ENCODE measurements at regions not wholly inside any gene's neighbourhood (a gene's known extent, or its start where the extent isn't known, plus 50 kb on each side); places are given as distances from the start of the nearest gene placed in this dataset.

DNA sequence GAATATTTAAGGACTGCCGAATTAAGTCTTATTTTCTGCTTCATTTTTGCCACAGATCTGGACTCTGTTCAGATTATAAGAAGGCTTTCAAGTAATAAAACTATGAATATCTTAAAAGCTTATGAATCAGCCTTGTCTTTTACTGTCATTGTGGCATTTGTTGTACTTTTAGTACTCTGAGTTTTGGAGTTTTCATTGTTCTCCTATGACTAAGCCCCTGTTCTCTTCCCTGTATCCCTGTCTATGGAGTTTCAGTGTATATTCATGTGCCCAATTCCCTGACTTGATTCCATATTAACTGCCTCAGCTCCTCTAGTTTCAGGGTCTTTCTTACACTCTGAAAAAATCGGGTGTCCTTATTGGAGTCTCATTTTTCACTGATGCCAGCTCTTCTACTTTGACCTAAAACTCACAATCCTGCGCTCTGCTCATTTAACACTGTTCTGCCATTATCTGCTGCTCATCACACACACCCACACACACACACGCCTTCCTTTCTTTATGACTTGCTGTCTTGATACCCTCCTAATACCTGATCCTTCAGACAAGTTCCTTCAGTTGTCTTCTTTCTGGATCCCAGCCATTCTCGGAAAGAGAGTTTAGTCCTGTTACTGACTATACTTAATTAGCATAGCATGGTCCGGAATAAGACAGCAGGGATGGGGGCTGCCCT, 511.8 kb downstream of the CPS1 start:
- no peak for DNase-seq

DNA sequence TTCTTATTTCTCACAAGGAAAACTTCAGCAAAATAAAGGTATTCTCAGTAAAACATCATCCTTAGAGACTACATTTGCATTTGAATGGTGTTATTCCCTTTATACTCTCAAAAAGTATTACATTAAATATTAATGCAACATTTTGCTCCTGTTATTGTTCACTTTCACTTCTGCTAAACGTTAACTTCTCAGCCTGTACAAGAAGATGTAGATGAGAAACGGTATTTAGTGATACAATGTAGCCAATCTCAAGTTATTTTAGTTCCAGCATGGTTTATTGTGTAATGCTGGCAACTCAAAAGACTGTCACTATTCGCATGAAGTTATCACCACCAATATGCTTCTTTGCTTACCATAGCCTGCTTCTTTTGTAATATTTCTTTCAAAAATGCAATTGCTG, 514.1 kb downstream of the CPS1 start:
- no peak for DNase-seq

- no peak for DNase-seq
Measured at GRCh38 chr2:211077216-211077767, 520.9 kb downstream of the CPS1 start.

GRCh38 chr2:211084352-211084751, 528.0 kb downstream of the CPS1 start:
- DNase-seq: no peak

- DNase-seq: no peak
Measured at GRCh38 chr2:211085056-211085680, 528.8 kb downstream of the CPS1 start.

DNA sequence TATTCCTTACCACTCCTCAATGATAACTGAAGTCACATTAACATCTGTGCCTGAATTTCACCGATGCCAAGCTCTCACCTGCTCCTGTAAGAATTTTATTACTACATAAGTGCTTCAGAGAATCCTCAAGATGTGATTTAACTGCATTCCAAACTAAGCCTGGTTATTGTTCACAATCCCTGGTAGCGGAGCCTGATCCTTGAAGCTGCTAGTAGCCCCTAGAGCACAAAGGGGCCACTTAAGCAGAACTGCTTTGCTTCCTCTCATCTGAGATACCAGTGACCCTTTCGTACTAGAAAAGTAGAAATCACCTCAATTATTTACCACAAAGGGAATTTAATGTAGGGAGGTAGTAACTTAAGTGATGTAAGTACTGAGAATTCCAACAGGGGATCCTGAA, 529.6 kb downstream of the CPS1 start:
- DNase-seq: no peak

- DNase-seq: no peak
Measured at GRCh38 chr2:211089127-211089526, 532.7 kb downstream of the CPS1 start.

GRCh38 chr2:211093743-211094303, 537.4 kb downstream of the CPS1 start:
- DNase-seq: no peak

- DNase-seq: no peak
Measured at GRCh38 chr2:211103989-211104388, 547.6 kb downstream of the CPS1 start.

DNA sequence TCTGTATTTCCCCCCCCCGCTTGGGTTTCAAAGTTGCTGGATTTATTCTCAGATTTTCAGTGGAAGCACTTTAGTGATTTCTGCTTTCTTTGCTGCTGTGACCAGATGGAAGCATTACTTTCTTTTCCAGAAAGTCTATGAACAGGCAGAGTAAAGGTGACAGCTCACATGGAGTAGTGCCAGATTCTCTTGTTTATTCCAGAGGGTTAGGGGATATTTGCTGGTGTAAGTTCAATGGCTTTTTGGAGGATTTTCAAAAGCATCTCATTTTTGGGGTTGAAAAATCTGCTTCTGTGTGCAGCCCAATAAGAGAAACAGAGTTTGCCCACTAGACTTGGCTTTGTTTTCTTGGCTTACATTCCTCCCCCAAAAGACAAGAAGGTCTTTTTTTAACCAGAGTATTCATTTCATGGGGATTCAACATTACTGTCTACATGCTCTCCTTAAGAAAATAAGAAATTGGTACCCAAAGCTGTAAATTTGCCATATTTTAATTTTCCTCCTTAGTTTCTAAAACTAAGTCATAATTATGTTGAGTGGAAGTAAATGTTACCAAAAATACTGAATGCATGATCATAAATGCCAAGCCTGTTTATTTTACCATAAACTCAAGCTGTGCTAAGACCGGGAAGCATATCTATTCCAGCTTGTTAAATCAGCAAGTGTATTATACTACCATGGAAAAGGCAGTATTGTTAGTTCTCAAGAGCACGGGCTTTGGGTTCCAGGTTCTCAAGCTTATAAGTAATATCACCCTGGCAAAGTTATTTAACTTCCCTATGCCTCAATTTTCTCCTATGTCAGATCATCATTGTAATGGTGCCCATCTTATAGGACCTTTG, 557.2 kb downstream of the CPS1 start:
- no peak for DNase-seq

DNA sequence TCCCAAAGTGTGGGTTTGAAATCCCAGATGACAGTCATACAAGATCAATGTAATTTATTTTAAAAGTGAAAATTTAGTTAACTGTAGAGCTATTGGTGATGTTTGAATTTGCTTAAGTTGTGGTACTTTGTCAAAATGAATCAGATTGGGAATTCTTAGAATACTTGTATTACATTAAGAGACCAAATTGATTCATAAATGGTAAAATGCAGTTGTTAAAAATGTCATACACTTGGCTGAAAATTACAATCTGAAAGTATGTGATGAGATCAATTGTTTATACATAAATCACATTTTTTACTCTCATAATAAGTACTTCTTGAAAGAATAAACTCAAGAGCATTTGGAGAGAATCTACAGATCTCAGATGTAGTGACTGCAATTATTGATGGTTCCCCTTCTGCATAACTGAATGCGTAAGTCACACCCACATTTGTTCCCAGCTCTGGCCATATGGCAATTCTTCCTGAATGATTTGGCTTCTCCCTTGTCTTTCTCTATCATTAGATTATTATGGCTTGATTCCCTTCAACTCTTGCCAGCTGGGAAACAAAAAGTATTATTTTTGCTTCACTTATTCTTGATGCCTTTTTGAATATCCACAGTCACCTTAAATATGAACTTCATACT, 558.5 kb downstream of the CPS1 start:
- no peak for DNase-seq

- DNase-seq: no peak
Measured at GRCh38 chr2:211117026-211117425, 560.6 kb downstream of the CPS1 start.

DNA sequence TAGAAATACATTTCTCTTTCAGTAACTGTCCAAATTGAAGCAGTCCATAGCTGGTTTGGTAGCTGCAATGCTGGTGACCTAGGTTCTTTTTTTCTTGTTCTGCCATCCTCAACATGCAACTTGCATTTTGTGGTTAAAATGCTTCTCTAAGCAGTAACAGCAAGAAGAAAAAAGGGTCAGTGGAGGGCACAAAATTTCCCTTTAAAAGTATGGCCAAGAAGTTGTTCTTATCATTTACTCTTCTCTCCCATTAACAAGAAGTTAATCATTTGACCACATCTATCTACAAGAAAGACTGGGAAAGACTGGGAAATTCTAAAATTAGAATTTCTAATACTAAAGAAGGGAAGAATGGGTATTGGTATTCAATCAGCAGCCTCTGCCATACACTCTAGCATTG, 569.9 kb downstream of the CPS1 start:
- no peak for DNase-seq

- DNase-seq: no peak
Measured at GRCh38 chr2:211127501-211127900, 571.1 kb downstream of the CPS1 start.

DNA sequence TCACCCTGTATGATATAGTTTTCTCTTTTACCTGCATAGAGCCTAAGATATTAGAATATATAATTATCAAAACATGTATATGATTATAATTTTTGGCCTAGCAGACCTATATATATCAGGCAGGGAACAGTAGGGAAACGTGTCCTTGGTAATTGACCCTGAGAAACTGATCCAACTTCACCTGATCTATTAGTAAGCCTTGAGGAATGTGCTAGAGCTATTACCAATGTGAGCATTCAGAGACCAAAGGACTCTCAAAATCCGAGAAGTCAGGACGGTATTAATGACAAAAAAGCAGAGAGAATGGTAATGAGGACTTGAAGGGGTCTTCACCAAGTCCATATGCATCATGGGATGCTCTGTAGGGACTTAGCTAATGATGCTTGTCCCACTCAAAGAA, 571.9 kb downstream of the CPS1 start:
- DNase-seq: no peak

GRCh38 chr2:211129798-211130197, 573.4 kb downstream of the CPS1 start:
- DNase-seq: no peak

GRCh38 chr2:211132046-211132445, 575.6 kb downstream of the CPS1 start:
- no peak for DNase-seq

- no peak for DNase-seq
Measured at GRCh38 chr2:211132573-211132972, 576.2 kb downstream of the CPS1 start.

DNA sequence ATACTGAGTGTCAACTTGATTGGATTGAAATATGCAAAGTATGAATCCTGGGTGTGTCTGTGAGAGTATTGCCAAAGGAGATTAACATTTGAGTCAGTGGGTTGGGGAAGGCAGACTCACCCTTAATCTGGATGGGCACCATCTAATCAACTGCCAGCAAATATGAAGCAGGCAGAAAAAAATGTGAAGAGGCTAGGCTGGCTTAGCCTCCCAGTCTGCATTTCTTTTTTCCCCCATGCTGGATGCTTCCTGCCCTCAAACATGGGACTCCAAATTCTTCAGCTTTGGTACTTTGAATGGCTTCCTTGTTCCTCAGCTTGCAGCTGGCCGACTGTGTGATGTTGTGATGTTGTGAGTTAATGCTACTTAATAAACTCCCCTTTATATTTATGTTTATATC, 577.4 kb downstream of the CPS1 start:
- DNase-seq: no peak

GRCh38 chr2:211138551-211138950, 582.2 kb downstream of the CPS1 start:
- no peak for DNase-seq

GRCh38 chr2:211141646-211142045, 585.2 kb downstream of the CPS1 start:
- no peak for DNase-seq

- DNase-seq: no peak
Measured at GRCh38 chr2:211144078-211144477, 587.7 kb downstream of the CPS1 start.

Data from GDM1 (cell line).